Gastrocnemius medialis (tissue), 4 donors: ENCODE measurements at regions not wholly inside any gene's neighbourhood (a gene's known extent, or its start where the extent isn't known, plus 50 kb on each side); places are given as distances from the start of the nearest gene placed in this dataset.

ENCODE experiments used
- CTCF ChIP-seq, 5 experiments: fragments of 450-650 bp in 3 of 5; fragments of 200-600 bp in 2 of 5; sonication (generic) in 2 of 5; IDR thresholded peaks in 4 of 5; conservative IDR thresholded peaks in 1 of 5; 1 replicate in 4 of 5; 2 replicates in 1 of 5; pipeline ENCODE4 v1.5.1; 2016 to 2019; ENCODE audit warnings: antibody characterized with exemption in 5 of 5, mild to moderate bottlenecking in 3 of 5, moderate library complexity in 3 of 5
- POLR2A ChIP-seq, 2 donors: fragments of 450-650 bp; IDR thresholded peaks; one replicate each; pipeline ENCODE4 v1.6.1; 2017; ENCODE audit warnings: antibody characterized with exemption in 2 of 2, mild to moderate bottlenecking in 2 of 2, moderate library complexity in 2 of 2

DNA sequence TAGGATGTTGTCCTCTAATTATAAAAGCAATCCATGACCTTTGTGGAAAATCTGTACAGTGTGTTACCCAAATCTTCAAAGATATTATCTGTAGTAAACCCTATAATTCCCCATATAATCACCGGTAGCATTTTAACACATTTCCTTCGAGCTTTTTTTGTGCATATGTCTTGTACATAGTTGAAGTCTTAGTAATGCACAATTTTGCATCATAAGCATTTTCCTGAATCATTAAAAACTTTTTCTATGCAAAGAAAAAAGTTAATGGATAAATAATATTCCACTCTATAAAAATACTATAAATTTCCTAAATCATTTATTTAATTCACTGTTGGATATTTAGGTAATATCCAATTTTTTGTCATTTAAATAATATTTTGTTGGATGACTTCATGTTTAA lies 201.7 kb downstream of the RRAGC start:
- no peak for TF ChIP-seq CTCF (IDR thresholded peaks at IDR 0.05 in 4 of 5, conservative IDR thresholded peaks at IDR 0.05 in 1 of 5)
- TF ChIP-seq POLR2A (IDR thresholded peaks at IDR 0.05) = no peak
